Ecto neural progenitor cell (in vitro differentiated cells): ENCODE measurements at regions not wholly inside any gene's neighbourhood (a gene's known extent, or its start where the extent isn't known, plus 50 kb on each side); places are given as distances from the start of the nearest gene placed in this dataset.

Experiments
- DNase-seq: peaks from one replicate; pipeline ENCODE4 v3.0.0-alpha.2; 2018; ENCODE audit warnings: low spot score

GRCh38 chr4:144465546-144465945 lies 180.4 kb upstream of the HHIP start:
- DNase-seq, result no peak

GRCh38 chr4:144480068-144480467 lies 165.9 kb upstream of the HHIP start:
- DNase-seq, result no peak

DNA sequence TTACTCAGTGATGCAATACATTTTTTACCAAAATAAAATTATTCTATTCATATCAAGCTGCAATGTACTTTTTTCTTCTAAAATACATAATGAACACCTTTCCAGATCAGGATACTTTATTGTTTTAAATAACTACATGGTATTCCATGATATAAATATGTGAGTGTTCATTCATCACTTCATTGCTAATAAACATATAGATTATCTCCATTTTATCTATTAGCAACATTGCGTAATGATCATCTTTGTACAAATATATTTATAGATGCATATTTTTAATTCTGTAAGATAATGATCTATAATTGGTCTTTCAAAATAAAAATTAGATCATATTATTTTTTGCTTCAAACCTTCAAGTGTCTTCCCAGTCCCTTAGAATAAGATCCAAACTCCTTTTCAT lies 156.1 kb upstream of the HHIP start:
- DNase-seq, result no peak

DNA sequence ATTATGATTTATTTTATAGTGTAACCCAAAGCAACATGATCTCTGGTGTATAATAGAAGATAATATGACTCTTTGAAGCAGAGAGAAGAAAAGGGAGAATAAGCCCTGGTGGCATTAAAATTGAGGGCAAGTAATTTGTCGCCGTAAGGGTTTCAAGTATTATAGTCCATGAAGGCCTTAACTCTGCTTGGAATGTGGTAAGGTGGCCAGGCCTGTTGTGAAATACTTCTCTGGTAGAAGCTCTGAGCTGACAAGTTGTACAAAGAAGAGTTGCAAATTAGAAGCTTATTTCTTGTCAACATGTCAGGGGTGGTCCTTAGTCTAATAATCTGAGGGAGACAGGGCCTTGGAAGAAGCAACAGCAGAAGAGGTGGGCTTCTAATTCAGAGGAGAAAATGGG lies 151.7 kb upstream of the HHIP start:
- no peak for DNase-seq

DNA sequence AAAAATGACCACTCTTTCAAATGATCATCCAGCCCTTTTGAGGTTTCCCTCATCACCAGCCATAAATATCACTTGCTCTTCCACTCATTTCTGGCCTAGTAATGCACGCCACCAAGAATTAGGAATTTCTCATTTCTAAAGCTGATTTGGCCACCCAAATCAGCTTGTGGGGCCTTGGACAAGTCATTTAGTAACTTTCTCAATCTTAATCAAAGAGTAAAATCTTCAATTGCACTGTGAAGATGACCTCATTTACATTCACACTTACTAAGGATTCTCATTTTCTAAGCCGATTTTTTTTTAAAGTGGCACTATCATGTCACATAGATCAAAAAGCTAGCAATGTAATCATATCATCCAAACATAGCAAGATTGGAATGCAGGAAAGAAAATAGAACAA lies 150.0 kb upstream of the HHIP start:
- DNase-seq, result no peak

GRCh38 chr4:144499777-144500176 lies 146.2 kb upstream of the HHIP start:
- no peak for DNase-seq

- no peak for DNase-seq
Measured at GRCh38 chr4:144501231-144501780, 144.7 kb upstream of the HHIP start.

DNA sequence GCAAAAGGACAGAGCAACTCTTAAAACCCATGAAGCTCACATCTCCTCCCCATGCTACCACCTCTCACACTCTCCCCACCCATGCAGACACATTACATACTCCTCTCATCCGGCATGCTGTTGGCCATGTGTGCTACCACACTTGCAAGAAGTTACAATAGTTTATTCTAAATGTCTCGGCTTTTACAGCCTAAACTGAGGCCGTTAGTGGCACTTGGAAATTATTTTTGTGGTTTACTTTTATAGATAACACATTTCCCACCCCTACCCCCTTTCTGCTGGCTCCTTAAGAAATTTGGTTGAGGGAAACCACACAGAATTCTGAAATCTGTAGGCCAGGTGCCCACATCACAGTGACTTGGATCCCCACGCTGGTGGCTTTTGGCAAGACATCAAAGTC lies 141.1 kb upstream of the HHIP start:
- DNase-seq, result no peak

- DNase-seq, result no peak
Measured at GRCh38 chr4:144507311-144508101, 138.4 kb upstream of the HHIP start.

- no peak for DNase-seq
Measured at GRCh38 chr4:144509088-144510015, 136.6 kb upstream of the HHIP start.

DNA sequence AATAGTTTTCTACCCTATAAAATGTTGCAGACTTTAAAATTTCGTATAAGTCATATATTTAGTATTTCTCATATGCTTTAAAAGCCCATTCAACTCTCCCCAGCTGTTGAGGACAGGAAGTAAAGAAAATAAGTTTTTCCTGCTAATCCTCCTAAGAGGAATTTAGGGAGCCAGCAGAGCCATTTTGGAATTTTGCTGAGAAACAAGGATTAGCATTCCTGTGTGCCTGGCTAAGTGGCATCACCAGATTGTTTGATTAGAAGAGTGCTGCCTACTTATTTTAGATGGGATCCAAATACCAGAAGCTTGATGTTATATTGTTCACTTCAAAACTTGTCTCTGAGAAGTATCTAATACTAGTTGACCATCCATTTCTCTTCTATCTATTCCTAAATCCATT lies 131.2 kb upstream of the HHIP start:
- DNase-seq, result no peak

GRCh38 chr4:144518181-144518895 lies 127.6 kb upstream of the HHIP start:
- no peak for DNase-seq

GRCh38 chr4:144531841-144532240 lies 114.1 kb upstream of the HHIP start:
- DNase-seq, result no peak

GRCh38 chr4:144547678-144548298 lies 98.2 kb upstream of the HHIP start:
- no peak for DNase-seq

- no peak for DNase-seq
Measured at GRCh38 chr4:144556636-144557035, 89.3 kb upstream of the HHIP start.

DNA sequence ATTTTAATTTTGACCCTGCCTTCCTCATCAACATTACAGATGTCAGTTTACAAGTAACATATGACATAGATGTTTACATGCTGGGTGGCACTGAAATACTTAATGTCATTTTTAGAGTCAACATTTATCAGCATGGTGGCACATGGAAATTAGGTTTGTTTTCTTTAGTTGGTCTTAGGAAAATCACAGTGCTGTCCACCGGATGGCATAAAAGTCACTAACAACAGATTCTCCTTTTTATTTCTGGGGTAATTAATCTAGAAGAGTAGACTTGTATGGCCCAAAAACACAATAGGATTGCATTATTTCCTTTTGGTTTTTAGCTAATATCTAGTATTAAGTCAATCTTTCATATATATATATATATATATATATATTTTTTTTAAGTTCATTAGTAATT lies 88.6 kb upstream of the HHIP start:
- DNase-seq, result no peak

- no peak for DNase-seq
Measured at GRCh38 chr4:144562019-144562705, 83.8 kb upstream of the HHIP start.

DNA sequence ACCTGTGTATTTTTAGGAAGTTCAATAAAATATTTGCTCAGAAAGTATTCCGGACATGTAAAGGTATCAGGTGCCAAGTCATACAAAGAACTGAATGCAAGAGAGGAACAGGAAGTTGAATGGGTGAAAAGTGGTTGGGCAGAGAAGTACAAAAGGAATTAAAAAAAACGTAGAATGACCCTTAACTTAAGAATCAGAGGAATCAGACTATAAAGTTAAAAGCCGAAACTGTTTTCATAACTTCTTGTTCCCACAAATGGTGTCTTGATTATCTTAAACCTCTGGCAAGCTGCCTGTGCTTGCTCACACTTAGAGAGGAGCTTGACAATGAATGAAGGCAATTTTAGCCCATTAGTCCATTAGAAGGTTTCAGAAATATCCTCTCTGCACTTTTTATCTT lies 81.6 kb upstream of the HHIP start:
- no peak for DNase-seq

DNA sequence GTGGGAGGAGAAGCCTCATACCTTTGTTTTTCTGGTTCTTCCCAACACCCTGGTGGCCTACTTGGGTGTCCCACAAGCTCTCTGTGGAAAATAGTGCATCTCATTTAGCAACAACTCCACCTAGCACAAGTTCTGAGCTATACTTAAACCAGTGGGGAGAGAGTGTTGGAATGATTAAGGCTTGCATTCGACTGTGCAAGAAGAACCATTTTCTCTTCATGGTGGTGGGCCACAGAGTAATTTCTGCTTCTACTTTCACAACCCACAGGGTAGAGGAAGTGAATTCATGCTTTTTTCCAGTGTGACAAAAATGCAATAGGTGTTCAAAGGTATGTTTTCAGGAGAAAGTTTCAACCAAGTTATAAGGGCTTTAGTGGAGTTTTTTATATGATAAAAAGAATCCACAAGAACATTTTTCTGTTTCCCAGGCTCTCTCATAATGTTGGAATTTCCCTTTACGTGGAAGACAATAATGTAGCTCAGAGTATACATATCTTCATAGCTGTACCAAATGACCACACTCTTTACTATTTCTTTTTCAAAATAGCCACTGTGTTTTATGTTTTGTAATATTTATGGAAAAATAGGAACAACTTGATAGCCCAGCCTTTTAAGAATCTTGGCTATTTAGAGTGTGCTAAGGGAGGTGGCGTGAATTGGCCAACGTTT lies 80.3 kb upstream of the HHIP start:
- DNase-seq, result no peak

- DNase-seq, result no peak
Measured at GRCh38 chr4:144572660-144573059, 73.3 kb upstream of the HHIP start.

GRCh38 chr4:144574000-144574399 lies 72.0 kb upstream of the HHIP start:
- DNase-seq, result no peak
